GM12878 (cell line): ENCODE measurements at regions not wholly inside any gene's neighbourhood (a gene's known extent, or its start where the extent isn't known, plus 50 kb on each side); places are given as distances from the start of the nearest gene placed in this dataset.

Experiments
- BMI1 ChIP-seq: fragments of 450-650 bp; IDR thresholded peaks from 2 replicates; pipeline ENCODE4 v1.6.1; 2016; ENCODE audit warnings: mild to moderate bottlenecking, moderate library complexity, borderline replicate concordance
- CBX3 ChIP-seq: fragments of 200-600 bp; sonication (generic); IDR thresholded peaks from 2 replicates; pipeline ENCODE4 v1.6.1; 2016; ENCODE audit warnings: low read depth, borderline replicate concordance
- CUX1 ChIP-seq: IDR thresholded peaks from 2 replicates; pipeline ENCODE4 v1.6.1; 2012; ENCODE audit warnings: improper control_type of control experiment, low read depth, low read length; ENCODE audit not compliant: insufficient replicate concordance
- E4F1 ChIP-seq: fragments of 450-650 bp; IDR thresholded peaks from 2 replicates; pipeline ENCODE4 v1.6.1; 2018; ENCODE audit warnings: borderline replicate concordance, mild to moderate bottlenecking; ENCODE audit not compliant: partially characterized antibody
- FOXK2 ChIP-seq: fragments of 450-650 bp; IDR thresholded peaks from 2 replicates; pipeline ENCODE4 v1.6.1; 2017; ENCODE audit warnings: mild to moderate bottlenecking, moderate library complexity
- IKZF1 ChIP-seq: fragments of 450-650 bp; conservative IDR thresholded peaks from 2 replicates; pipeline ENCODE4 v1.6.1; 2017; ENCODE audit warnings: antibody characterized with exemption, mild to moderate bottlenecking
- KLF5 ChIP-seq: fragments of 450-650 bp; IDR thresholded peaks from 2 replicates; pipeline ENCODE4 v1.6.1; 2014; ENCODE audit warnings: mild to moderate bottlenecking; ENCODE audit not compliant: partially characterized antibody
- MEF2A ChIP-seq: IDR thresholded peaks from 2 replicates; pipeline ENCODE4 v1.6.1; 2011; ENCODE audit warnings: low read depth, mild to moderate bottlenecking, low read length, moderate library complexity; ENCODE audit not compliant: insufficient read depth
- MLLT1 ChIP-seq: fragments of 450-650 bp; IDR thresholded peaks from 2 replicates; pipeline ENCODE4 v1.6.1; 2016; ENCODE audit warnings: mild to moderate bottlenecking
- PBX3 ChIP-seq: IDR thresholded peaks from 2 replicates; pipeline ENCODE4 v1.6.1; 2011; ENCODE audit warnings: mild to moderate bottlenecking, low read depth, low read length, moderate library complexity; ENCODE audit not compliant: insufficient replicate concordance
- PKNOX1 ChIP-seq: fragments of 450-650 bp; IDR thresholded peaks from 2 replicates; pipeline ENCODE4 v1.6.1; 2016; ENCODE audit warnings: mild to moderate bottlenecking
- SMAD5 ChIP-seq: IDR thresholded peaks from 2 replicates; pipeline ENCODE4 v1.6.1; 2016; ENCODE audit warnings: antibody characterized with exemption, low read depth
- SMARCA5 ChIP-seq: fragments of 450-650 bp; IDR thresholded peaks from 2 replicates; pipeline ENCODE4 v1.6.1; 2017; ENCODE audit warnings: mild to moderate bottlenecking
- SMC3 ChIP-seq: IDR thresholded peaks from 2 replicates; pipeline ENCODE4 v1.6.1; 2011; ENCODE audit warnings: low read length, improper control_type of control experiment, borderline replicate concordance
- STAT1 ChIP-seq: fragments of 450-650 bp; conservative IDR thresholded peaks from 2 replicates; pipeline ENCODE4 v1.6.1; 2014; ENCODE audit warnings: antibody characterized with exemption, mild to moderate bottlenecking
- YBX1 ChIP-seq: fragments of 450-650 bp; IDR thresholded peaks from 2 replicates; pipeline ENCODE4 v1.6.1; 2016; ENCODE audit warnings: antibody characterized with exemption
- YY1 ChIP-seq: IDR thresholded peaks from 2 replicates; pipeline ENCODE4 v1.6.1; 2011; ENCODE audit warnings: low read depth, mild to moderate bottlenecking, low read length
- ZNF207 ChIP-seq: fragments of 450-650 bp; IDR thresholded peaks from 2 replicates; pipeline ENCODE4 v1.6.1; 2014; ENCODE audit warnings: antibody characterized with exemption, mild to moderate bottlenecking, borderline replicate concordance

- no peak for TF ChIP-seq BMI1
- no peak for TF ChIP-seq E4F1
- no peak; the same call in 1 of the 2 replicates for TF ChIP-seq PKNOX1
- no peak for TF ChIP-seq YBX1
- 0 out of 2 replicates have a peak, but pooled peaks have one; percentile 41 for TF ChIP-seq STAT1
- TF ChIP-seq SMAD5 = no peak
- TF ChIP-seq FOXK2 = no peak
- TF ChIP-seq IKZF1 = peak; percentile 43; the same call in 1 of the 2 replicates
- TF ChIP-seq CUX1 = no peak
- TF ChIP-seq SMC3 = peak; percentile 100
- TF ChIP-seq KLF5 = peak; percentile 34
- TF ChIP-seq CBX3 = no peak
- 0 out of 2 replicates have a peak, but pooled peaks have one; percentile 43 for TF ChIP-seq MEF2A
- peak; percentile 82 for TF ChIP-seq YY1
- TF ChIP-seq ZNF207 = no peak
- peak; percentile 89 for TF ChIP-seq SMARCA5
- TF ChIP-seq MLLT1 = peak; percentile 39; the same call in 1 of the 2 replicates
- no peak for TF ChIP-seq PBX3
Observed at GRCh38 chr1:181142096-181142958, 53.8 kb downstream of the IER5 start (continued).
